G401 (cell line): ENCODE measurements at regions not wholly inside any gene's neighbourhood (a gene's known extent, or its start where the extent isn't known, plus 50 kb on each side); places are given as distances from the start of the nearest gene placed in this dataset.
"Not testable (repeated sequence)": the region's sequence is repeated elsewhere in the genome, so short reads cannot be mapped to it uniquely, and the experiment has no call there.

Experiments
- DNase-seq: peaks from one replicate; pipeline ENCODE4 v3.0.0-alpha.2; 2015; ENCODE audit warnings: low spot score
- in situ Hi-C: cut with HindIII; loops from 2 replicates; pipeline ENCODE4 v1.10.0; 2016; ENCODE audit warnings: low sequenced_read_pairs, mixed read lengths

DNA sequence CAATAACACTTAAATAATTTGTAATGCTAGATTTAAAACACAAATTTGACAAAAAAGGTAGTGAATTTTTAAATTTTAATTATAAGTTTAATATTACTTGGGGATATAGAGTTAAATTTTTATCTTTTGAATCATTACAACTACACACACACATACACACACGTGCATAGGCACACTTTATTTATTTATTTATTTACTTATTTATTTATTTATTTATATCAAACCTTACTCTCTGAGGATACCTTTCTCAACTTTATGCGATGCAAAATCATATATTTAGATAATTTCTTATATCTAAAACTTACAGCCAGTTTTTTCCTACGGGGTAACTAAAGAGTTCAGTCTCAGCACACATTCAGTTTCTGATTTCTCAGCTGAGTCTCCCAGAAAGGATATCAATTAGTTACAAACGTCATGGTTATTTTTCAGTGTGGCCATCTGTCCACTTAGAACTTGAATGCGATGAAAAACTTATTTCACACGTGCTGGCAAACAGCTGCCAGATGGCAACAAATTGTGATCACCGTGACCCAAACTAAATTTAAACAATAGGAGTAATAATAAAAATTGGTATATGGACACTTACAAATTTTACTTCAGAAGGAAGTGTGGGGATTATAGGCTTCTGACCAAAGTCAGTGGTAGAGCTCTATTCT, 683.1 kb upstream of the PRR20A start:
- no peak for DNase-seq
- in situ Hi-C loops, result no loop called here

DNA sequence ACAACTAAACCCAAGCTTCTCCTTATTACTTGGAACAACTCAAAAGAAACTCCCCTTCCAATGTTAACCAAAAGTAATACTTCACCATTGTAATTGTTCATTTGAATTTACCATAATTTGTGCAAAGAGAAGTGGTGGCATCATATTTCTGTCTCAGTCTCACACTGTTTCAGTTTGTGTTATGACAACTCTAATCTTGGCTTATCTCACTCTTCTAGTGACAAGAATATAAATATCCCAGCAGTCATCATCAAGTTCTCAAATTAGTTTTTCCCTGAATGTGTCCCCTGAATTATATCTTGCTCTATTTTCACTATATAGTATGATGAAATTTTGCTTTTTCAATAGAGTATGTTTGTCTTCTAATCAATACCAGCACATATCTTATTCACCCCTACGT, 681.4 kb upstream of the PRR20A start:
- in situ Hi-C loops, result no loop called here
- DNase-seq, result no peak

DNA sequence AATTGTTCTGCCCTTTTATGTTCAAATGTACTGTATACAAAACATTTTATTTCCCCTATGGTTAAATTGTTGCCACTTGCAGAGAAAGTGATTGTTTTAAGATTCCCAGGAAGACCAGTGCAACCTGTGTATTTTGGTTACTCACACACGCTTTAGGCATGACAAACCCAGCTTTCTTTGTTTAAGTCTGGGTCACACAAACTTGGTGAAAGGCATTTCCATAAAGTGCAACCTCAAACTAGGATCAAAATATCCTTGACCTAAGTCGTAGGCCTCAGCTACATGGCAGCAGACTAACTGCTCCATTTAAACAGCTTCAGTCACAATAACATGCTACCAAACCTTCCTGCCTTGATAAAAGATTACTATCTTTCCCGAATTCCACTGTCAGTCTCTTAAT, 639.0 kb upstream of the PRR20A start:
- no peak for DNase-seq
- in situ Hi-C loops, result no loop called here

DNA sequence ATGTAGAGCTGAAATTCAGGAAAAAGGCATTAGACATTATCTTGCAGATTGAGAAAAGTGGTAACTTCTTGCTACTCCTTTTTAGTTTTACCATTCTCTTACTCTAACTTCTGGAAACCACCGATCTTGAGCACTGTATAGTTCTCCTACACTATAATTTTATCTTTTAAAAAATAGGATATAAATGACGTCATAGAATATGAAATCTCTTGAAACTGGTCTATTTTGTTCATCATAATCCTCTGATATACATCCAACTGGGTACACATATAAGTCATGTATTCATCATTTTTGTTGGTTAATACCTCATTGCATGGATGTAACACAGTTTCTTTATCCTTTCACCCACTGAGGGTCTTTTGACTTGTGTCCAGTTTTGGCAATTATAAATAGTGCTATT, 629.9 kb upstream of the PRR20A start:
- in situ Hi-C loops, result no loop called here
- DNase-seq, result no peak

DNA sequence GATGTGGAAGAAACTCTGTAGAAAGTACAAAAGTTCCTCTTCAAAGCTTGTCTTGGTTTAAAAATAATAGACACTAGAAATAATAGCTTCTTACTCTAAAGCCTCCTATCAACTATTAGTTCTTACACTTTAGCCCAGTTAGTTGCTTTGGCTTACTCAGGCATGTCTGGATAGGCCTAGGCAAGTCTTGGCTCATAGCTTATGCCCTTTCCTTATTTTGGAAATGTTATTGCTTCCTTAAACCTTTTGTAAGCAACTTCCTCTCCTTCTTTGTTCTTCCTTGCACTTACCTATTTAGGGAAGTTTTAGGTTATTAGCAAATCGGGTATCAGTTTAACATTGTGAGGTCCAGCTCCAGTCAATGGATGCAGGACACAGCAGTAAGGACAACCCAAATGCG, 628.4 kb upstream of the PRR20A start:
- DNase-seq, in situ Hi-C loops: not testable (repeated sequence)

DNA sequence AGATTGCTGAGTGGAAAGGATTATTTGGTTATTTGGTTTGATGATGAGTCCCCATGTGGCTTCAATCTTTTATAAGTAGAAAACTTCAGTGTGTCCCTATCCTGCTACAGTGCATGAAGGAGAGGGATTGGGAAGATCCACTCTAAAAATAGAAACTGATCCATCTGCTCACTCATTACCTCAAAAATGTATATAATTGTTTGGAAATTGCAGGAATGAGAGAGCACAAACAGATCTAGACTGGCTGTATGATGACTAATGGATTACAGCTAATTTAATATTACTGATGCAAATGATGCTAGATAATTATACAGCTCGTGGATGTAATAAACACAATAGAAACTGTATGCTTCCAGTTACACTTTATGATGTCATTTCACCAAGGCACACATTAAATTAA, 625.3 kb upstream of the PRR20A start:
- no peak for DNase-seq
- in situ Hi-C loops, result no loop called here

DNA sequence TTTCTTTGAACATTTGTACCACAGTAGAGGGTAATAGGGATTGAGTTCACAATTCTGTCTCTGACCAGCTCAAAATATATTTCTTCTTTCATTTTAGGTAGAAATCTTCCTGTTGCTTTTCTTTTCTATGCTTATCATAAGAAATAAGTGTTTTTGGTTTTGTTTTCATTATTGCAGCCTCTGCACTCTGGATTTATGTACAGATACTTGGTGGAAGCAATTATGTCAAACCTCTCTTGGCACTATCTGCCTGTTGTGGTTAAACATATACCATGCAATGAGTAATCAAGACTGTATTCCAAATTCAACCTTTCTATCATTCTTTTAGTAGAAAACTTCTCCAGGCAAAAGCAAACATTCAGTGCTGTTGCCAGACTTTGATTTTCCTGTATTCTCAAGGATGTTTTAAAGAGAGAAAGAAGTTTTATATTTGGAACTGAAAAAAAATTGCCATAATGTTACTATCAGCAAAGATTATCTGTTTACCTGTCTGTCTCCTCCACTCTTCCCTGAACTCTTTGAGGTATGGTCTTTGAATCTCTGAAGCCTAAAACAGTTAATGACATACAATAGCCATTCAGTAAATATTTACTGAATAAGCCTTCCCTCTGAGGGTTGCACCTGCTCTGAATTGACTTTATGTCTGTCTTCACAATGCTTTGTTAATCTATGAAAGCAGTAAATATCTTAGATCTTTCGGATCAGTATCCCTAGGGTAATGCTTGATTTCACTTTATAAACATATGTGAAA, 612.5 kb upstream of the PRR20A start:
- DNase-seq, result no peak
- in situ Hi-C loops, result no loop called here

DNA sequence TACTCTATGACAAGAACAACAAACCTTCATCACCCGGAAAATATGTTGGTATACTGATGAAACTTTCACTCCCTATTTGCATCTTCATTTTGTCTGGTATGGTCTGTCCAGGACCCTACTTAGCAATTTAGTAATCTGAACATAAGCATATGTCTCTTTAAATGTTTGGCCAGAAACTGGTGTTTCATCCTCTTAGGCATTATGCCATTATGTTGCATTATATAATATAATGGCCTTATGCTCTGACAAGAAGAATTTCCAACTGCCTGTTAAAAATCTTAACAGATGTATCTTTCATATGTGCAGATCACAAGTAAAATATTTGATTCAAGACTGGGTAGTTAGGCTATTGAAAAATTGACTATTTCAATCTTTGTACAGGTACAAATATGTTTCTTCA, 610.6 kb upstream of the PRR20A start:
- DNase-seq, result no peak
- in situ Hi-C loops, result no loop called here

DNA sequence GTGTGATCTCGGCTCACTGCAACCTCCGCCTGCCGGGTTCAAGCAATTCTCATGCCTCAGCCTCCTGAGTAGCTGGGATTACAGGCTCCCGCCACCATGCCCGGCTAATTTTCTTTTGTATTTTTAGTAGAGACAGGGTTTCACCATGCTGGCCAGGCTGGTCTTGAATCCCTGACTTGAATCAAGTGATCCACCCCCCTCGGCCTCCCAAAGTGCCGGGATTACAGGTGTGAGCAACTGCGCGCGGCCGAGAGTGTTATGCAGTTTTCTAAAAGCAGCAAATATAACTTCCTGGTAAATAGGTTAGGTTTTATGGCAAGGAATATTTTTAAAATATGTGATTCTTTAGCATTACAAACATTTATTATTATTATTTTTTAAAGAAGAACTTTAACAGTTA, 592.8 kb upstream of the PRR20A start:
- DNase-seq, in situ Hi-C loops: not testable (repeated sequence)

DNA sequence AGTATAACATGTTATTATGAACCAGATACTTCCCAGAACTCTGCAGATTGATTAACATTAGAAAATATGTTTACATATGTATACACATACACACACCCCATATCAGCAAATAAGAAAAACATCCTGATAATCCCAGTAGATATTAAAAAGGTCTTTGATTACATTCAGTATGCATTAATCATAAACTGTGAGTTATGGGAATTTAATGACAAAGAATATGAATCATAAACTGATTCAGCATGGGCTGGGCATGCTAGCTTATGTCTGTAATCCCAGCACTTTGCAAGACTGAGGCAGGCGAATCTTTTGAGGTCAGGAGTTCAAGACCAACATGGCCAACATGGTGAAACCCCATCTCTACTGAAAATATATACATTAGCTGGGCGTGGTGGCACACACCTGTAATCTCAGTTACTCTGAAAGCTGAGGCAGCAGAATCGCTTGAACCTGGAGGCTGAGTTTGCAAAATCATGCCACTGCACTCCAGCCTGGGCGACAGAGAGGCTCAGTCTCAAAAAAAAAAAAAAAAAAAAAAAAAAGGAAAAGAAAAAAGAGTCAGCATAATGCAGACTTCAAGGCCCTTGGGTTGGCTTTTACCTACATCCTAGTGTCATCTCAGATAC, 581.9 kb upstream of the PRR20A start:
- in situ Hi-C loops, result no loop called here
- no peak for DNase-seq

DNA sequence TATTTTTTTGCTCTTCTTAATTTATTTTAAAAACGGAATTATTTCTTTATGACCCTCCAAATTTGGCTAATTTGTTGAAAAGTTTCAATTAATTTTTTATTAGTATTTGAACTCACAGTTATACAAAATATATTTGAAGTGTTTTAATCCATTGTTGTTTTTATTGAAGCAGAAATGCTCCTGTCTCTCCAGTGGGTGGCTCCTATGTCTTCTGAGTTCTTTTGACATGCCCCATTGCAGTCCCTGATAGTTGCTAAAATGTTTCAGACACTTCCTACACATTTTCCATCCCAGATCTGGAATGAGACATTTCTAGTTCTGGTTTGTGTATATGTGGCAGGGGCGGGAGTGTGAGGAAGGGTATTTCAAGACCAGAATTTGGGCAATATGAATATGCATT, 579.4 kb upstream of the PRR20A start:
- in situ Hi-C loops, result no loop called here
- DNase-seq, result no peak

DNA sequence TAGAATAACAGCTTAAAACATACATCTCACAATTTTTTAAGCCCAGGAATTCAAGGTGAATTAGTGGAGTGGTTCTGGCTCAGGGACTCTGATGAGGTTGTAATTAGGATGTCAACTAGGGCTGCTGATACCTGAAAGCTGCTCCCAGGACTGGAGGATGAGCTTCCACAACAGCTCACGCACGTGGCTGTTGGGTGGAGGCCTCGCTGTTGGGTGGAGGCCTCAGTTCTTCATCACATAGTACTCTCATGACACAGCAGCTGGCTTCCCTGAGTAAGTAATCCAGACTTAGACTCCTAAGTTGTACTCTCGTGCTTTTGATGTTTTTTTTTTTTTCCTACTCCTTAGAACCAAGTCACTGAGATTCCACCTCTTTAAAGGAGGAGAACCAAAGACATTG, 577.1 kb upstream of the PRR20A start:
- DNase-seq, result no peak
- in situ Hi-C loops, result no loop called here

DNA sequence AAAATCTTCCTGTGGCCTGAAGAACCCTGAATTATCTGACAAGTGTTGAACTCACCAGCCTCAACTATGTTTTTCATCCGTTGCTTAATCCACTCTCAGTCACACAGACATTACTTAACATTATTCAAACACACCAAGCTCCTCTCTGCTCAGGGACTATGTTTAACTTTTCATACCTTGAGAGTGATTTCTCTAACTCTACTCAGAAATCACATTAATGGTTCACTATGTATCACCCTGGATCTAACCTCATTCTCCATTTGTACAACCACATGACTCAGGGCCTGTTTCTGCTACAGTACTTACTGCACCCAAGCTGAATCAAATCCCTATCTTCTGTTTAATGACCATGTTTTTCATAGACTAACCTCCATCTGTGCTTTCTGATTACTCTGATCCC, 553.7 kb upstream of the PRR20A start:
- in situ Hi-C loops, result no loop called here
- no peak for DNase-seq

DNA sequence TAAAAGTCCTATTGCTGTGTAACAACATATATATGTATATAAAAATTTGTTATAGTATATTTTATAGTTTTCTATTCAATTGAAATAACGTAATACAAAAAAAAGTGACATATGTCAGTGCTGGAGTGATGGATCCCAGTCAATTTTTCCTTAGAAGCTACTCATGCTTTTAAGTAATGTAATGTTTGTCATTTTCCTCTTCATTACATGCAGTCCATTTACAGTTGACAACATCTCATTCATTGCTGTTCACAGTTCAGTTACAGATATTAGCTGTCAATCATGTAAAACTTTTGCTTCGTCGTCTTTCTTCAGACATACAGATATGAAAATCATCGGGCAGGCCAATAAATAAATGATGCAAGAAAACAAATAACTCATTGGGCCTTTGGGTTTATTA, 525.1 kb upstream of the PRR20A start:
- no peak for DNase-seq
- in situ Hi-C loops, result no loop called here

DNA sequence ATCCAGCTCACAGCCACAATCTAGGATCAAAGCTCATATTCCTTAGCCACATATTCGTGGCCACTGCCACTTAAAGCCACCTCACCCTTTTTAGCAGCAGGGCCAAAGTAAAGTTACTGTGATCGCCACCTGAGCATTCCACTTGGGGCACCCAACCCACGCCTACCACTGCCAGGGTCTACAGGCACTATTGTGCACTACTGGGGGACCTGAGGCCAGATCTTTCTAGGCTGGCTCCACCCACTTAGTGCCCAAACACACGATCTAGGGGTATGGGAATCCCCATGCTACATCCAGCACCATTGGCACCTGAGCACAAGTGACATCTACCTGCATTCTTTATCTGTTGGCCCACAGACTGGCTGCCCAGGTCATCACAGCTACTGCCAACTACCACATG, 517.9 kb upstream of the PRR20A start:
- in situ Hi-C loops, result no loop called here
- DNase-seq, result no peak

DNA sequence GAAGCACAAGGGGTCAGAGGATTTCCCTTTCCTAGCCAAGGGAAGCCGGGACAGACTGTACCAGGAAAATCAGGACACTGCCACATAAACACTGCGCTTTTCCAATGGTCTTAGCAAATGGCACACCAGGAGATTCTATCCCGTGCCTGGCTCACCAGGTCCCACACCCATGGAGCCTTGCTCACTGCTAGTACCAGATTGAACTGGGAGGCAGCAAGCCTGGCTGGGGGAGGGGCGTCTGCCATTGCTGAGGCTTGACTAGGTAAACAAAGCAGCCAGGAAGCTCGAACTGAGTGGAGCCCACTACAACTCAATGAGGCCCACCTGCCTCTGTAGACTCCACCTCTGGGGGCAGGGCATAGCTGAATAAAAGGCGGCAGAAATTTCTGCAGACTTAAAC, 511.8 kb upstream of the PRR20A start:
- DNase-seq, in situ Hi-C loops: not testable (repeated sequence)

DNA sequence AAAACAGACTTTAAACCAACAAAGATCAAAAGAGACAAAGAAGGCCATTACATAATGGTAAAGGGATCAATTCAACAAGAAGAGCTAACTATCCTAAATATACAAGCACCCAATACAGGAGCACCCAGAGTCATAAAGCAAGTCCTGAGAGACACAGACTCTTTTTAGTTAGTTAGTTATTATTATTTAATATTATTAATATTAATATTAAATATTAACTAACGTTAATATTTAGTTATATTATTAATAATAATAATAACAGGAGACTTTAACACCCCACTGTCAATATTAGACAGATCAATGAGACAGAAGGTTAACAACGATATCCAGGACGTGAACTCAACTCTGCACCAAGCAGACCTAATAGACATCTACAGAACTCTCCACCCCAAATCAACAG, 509.7 kb upstream of the PRR20A start:
- in situ Hi-C loops, DNase-seq: not testable (repeated sequence)

DNA sequence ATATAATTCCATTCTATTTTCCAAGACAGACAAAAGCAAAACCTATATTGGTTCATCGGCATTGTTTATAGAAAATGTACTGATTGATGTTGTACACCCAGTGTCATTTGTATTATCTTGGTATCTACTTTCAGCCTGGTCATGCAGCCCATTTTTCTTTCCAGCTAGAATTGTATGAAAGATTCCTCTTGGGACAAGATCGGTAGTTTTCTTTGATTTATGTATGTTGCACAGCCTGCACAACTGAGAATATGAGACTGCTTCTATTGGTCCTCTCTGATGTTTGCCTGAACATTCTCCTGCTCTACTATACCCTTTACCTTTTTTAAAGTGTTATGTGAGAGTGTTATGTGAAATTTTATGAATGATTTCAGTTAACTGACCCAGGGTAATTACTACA, 487.7 kb upstream of the PRR20A start:
- DNase-seq, result no peak
- in situ Hi-C loops, result no loop called here

DNA sequence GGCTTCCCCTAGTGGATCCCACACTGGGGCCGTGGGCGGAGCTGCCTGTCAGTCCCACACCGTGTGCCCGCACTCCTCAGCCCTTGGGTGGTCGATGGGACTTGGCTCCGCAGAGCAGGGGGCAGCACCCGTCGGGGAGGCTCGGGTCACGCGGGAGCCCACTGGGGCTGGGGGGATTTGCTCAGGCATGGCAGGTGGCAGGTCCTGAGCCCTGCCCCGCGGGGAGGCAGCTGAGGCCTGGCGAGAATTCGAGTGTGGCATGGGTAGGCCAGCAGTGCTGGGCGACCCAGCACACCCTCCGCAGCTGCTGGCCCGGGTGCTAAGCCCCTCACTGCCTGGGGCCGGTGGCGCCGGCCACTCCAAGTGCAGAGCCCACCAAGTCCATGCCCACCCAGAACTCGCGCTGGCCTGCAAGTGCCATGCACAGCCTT, 481.7 kb upstream of the PRR20A start:
- DNase-seq, result no peak
- in situ Hi-C loops, result no loop called here

DNA sequence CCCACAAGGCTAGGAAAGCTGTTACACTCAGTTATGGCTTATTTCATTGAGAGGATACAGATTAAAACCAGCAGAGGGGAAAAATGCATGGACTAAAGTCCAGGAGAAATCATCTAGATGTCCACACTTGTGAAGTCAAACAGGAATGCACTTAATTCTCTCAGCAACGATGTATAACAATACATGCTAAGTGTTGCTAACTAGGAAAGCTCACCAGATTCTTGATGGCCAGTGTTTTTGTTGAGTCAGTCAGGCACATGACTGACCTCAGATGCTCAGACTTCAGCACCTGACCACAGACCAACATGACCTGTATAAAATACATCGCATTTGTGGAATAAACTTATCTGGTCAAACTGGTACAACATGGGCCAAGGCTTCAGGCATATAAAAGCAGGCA, 470.2 kb upstream of the PRR20A start:
- in situ Hi-C loops, result no loop called here

DNA sequence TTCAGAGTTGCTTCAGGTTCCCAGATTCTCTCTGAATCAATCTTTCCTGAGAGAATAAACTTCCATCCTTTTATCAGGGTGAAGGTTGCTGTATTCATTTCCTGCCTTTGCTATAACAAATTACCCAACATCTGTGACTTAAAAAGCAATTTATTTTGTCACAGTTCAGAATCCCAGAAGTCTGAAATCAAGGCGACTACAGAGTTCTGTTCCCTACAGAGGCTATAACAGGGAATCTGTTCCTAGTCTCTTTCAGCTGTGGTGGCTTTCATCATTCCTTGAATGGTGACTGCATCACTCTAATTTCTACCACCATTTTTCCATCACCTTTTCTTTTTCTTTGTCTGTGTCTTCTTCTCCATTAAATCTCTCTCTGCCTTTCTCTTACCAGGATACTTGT, 459.3 kb upstream of the PRR20A start:
- DNase-seq, result no peak
- in situ Hi-C loops, result no loop called here

More for the DNA sequence above, 470.2 kb upstream of the PRR20A start:
- DNase-seq, result no peak
